IMR-90 (cell line): ENCODE measurements at regions not wholly inside any gene's neighbourhood (a gene's known extent, or its start where the extent isn't known, plus 50 kb on each side); places are given as distances from the start of the nearest gene placed in this dataset.

ENCODE experiments used
- ATAC-seq: fragments of 200-7000 bp; cut with Tn5 transposase; 2 replicates; pipeline ENCODE4 v1.9.1; 2020; ENCODE audit warnings: low read depth, mild to moderate bottlenecking, moderate library complexity
- BruUV-seq: library from RNA; stranded (reverse); fragments of 400-500 nt; replicated peaks from 2 replicates; lab custom pipeline; 2021; lab: Mats Ljungman, UMichigan
- CTCF ChIA-PET: fragments of 300-600 bp; formaldehyde crosslinking; extraction: SDS; loops from one replicate; lab custom pipeline; 2021; ENCODE audit warnings: antibody characterized with exemption; lab: Yijun Ruan, JAX
- POLR2A ChIA-PET: fragments of 300-600 bp; sonication (Branson Sonifier 250); formaldehyde crosslinking; loops from one replicate; lab custom pipeline; 2022; ENCODE audit warnings: antibody characterized with exemption; ENCODE audit not compliant: unreplicated experiment; lab: Charles Lee
- DNase-seq: peaks from one replicate; pipeline ENCODE4 v3.0.0; 2013
- H2AFZ ChIP-seq: replicated peaks from 2 replicates; pipeline ENCODE3; 2013; ENCODE audit warnings: low read length, mild to moderate bottlenecking; ENCODE audit not compliant: poor library complexity
- H2AK5ac ChIP-seq: 2 replicates; pipeline ENCODE4 v1.6.1; 2013; ENCODE audit warnings: low read depth, low read length, inconsistent platforms
- H2AK9ac ChIP-seq: replicated peaks from 2 replicates; pipeline ENCODE3; 2013; ENCODE audit warnings: mild to moderate bottlenecking, low read depth, low read length, moderate library complexity; ENCODE audit not compliant: poor library complexity
- H2BK120ac ChIP-seq: 2 replicates; pipeline ENCODE4 v1.6.1; 2013; ENCODE audit warnings: low read depth, low read length, inconsistent platforms
- H2BK15ac ChIP-seq: 3 replicates; pipeline ENCODE4 v1.6.1; 2013; ENCODE audit warnings: low read depth, low read length, inconsistent platforms
- H2BK20ac ChIP-seq: 2 replicates; pipeline ENCODE4 v1.6.1; 2013; ENCODE audit warnings: low read depth, mild to moderate bottlenecking, inconsistent platforms, low read length, moderate library complexity
- H2BK5ac ChIP-seq: 2 replicates; pipeline ENCODE4 v1.6.1; 2013; ENCODE audit warnings: mild to moderate bottlenecking, low read depth, low read length, inconsistent platforms; ENCODE audit not compliant: poor library complexity, severe bottlenecking
- H3K14ac ChIP-seq: replicated peaks from 2 replicates; pipeline ENCODE4 v1.6.1; 2013; ENCODE audit warnings: low read depth, low read length, inconsistent platforms
- H3K18ac ChIP-seq: 2 replicates; pipeline ENCODE4 v1.6.1; 2013; ENCODE audit warnings: low read depth, low read length, control low read depth
- H3K23ac ChIP-seq: 2 replicates; pipeline ENCODE4 v1.6.1; 2013; ENCODE audit warnings: low read depth, low read length, inconsistent platforms
- H3K27ac ChIP-seq: 2 replicates; pipeline ENCODE4 v1.5.1; 2013; ENCODE audit warnings: mild to moderate bottlenecking, control low read depth, low read length; ENCODE audit not compliant: insufficient read depth
- H3K27me3 ChIP-seq: 2 replicates; pipeline ENCODE4 v1.6.1; 2013; ENCODE audit warnings: low read length; ENCODE audit not compliant: control insufficient read depth, insufficient read depth
- H3K36me3 ChIP-seq: 2 replicates; pipeline ENCODE4 v1.6.1; 2013; ENCODE audit warnings: low read length, mixed read lengths; ENCODE audit not compliant: control insufficient read depth, insufficient read depth
- H3K4ac ChIP-seq: 2 replicates; pipeline ENCODE4 v1.6.1; 2013; ENCODE audit warnings: low read depth, low read length, inconsistent platforms
- H3K4me1 ChIP-seq: 2 replicates; pipeline ENCODE4 v1.6.1; 2013; ENCODE audit warnings: low read length, mixed read lengths; ENCODE audit not compliant: control insufficient read depth, insufficient read depth
- H3K4me2 ChIP-seq: 2 replicates; pipeline ENCODE4 v1.6.1; 2013; ENCODE audit warnings: low read depth, mild to moderate bottlenecking, control low read depth, low read length, moderate library complexity
- H3K4me3 ChIP-seq: 2 replicates; pipeline ENCODE4 v1.5.1; 2013; ENCODE audit warnings: low read depth, mild to moderate bottlenecking, control low read depth, low read length, moderate library complexity; ENCODE audit not compliant: insufficient read depth
- H3K56ac ChIP-seq: 2 replicates; pipeline ENCODE4 v1.6.1; 2013; ENCODE audit warnings: low read length, inconsistent platforms; ENCODE audit not compliant: insufficient read depth; ENCODE audit errors: extremely low read depth
- H3K79me1 ChIP-seq, 2 experiments: 2 replicates each; pipeline ENCODE4 v1.6.1; 2013; ENCODE audit warnings: low read length in 2 of 2, inconsistent platforms in 1 of 2, low read depth in 1 of 2
- H3K9ac ChIP-seq: 2 replicates; pipeline ENCODE4 v1.6.1; 2013; ENCODE audit warnings: low read depth, low read length, control low read depth
- H3K9me1 ChIP-seq: 2 replicates; pipeline ENCODE4 v1.6.1; 2013; ENCODE audit warnings: low read length, inconsistent platforms; ENCODE audit not compliant: insufficient read depth
- H3K9me3 ChIP-seq: 2 replicates; pipeline ENCODE4 v1.6.1; 2013; ENCODE audit warnings: low read length; ENCODE audit not compliant: control insufficient read depth, insufficient read depth
- H4K20me1 ChIP-seq: 2 replicates; pipeline ENCODE4 v1.6.1; 2013; ENCODE audit warnings: low read length, inconsistent platforms; ENCODE audit not compliant: insufficient read depth
- H4K5ac ChIP-seq: 2 replicates; pipeline ENCODE4 v1.6.1; 2013; ENCODE audit warnings: mild to moderate bottlenecking, low read depth, low read length, control low read depth
- H4K8ac ChIP-seq, 2 experiments: 2 replicates each; pipeline ENCODE4 v1.6.1; 2013; ENCODE audit warnings: low read depth in 2 of 2, low read length in 2 of 2, control low read depth in 1 of 2, inconsistent platforms in 1 of 2
- H4K91ac ChIP-seq: 2 replicates; pipeline ENCODE4 v1.6.1; 2013; ENCODE audit warnings: low read depth, low read length, inconsistent platforms; ENCODE audit not compliant: insufficient read depth
- CEBPB ChIP-seq: IDR thresholded peaks from 2 replicates; pipeline ENCODE4 v1.6.1; 2012; ENCODE audit warnings: low read depth, low read length, improper control_type of control experiment
- FOS ChIP-seq: fragments of 150-350 bp; IDR thresholded peaks from 2 replicates; pipeline ENCODE4 v1.6.1; 2016; ENCODE audit warnings: low read depth, low read length
- MAZ ChIP-seq: IDR thresholded peaks from 2 replicates; pipeline ENCODE4 v1.6.1; 2012; ENCODE audit warnings: low read depth, mild to moderate bottlenecking, low read length, improper control_type of control experiment, moderate library complexity, borderline replicate concordance
- MXI1 ChIP-seq: IDR thresholded peaks from 2 replicates; pipeline ENCODE4 v1.6.1; 2012; ENCODE audit warnings: low read depth, mild to moderate bottlenecking, low read length, moderate library complexity, borderline replicate concordance
- NFE2L2 ChIP-seq: fragments of 150-350 bp; IDR thresholded peaks from 2 replicates; pipeline ENCODE4 v1.6.1; 2016; ENCODE audit warnings: low read depth, mild to moderate bottlenecking, low read length
- POLR2A ChIP-seq: IDR thresholded peaks from 2 replicates; pipeline ENCODE4 v1.6.1; 2012; ENCODE audit warnings: mild to moderate bottlenecking, low read depth, low read length
- RAD21 ChIP-seq: IDR thresholded peaks from 2 replicates; pipeline ENCODE4 v1.6.1; 2012; ENCODE audit warnings: low read length, improper control_type of control experiment
- RCOR1 ChIP-seq: IDR thresholded peaks from 2 replicates; pipeline ENCODE4 v1.6.1; 2012; ENCODE audit warnings: mild to moderate bottlenecking, low read length, improper control_type of control experiment; ENCODE audit not compliant: insufficient replicate concordance
- RFX5 ChIP-seq: IDR thresholded peaks from 2 replicates; pipeline ENCODE4 v1.8.0; 2012; ENCODE audit warnings: low read depth, mild to moderate bottlenecking, low read length, moderate library complexity
- SMC3 ChIP-seq: fragments of 150-350 bp; IDR thresholded peaks from 2 replicates; pipeline ENCODE4 v1.6.1; 2016; ENCODE audit warnings: low read depth, mild to moderate bottlenecking, antibody characterized with exemption, low read length, moderate library complexity
- WGBS, 2 experiments: methylation state at CpG; one replicate each; pipeline versions ENCODE4 v1.1.5 to v1.1.7; 2013; ENCODE audit warnings: missing lambda C conversion rate in 2 of 2; ENCODE audit not compliant: insufficient read length in 1 of 2; ENCODE audit errors: extremely low coverage in 2 of 2; 5-methylcytosine and 5-hydroxymethylcytosine counted together
- dilution Hi-C: fragments of 300-500 bp; cut with HindIII; formaldehyde crosslinking; loops from one replicate; pipeline ENCODE4 v1.14.3; 2018; ENCODE audit warnings: low sequenced_read_pairs; ENCODE audit not compliant: unreplicated experiment
- in situ Hi-C: fragments of 300-500 bp; cut with MboI; formaldehyde crosslinking; loops from 3 replicates; pipeline ENCODE4 v1.14.3; 2019; ENCODE audit warnings: low sequenced_read_pairs, inconsistent platforms, mixed read lengths
- intact Hi-C: fragments of 100-400 bp; cut with micrococcal nuclease; formaldehyde crosslinking; loops from 2 replicates; pipeline ENCODE4 v1.10.0; 2022
- TF ChIP-seq, protein P1 (sequence below): fragments of 150-350 bp; IDR thresholded peaks from 2 replicates; pipeline ENCODE4 v1.6.1; 2016; ENCODE audit warnings: low read depth, mild to moderate bottlenecking, low read length, moderate library complexity, borderline replicate concordance
- TF ChIP-seq, protein P2 (sequence below): fragments of 150-350 bp; IDR thresholded peaks from 2 replicates; pipeline ENCODE4 v1.6.1; 2017; ENCODE audit warnings: mild to moderate bottlenecking, antibody characterized with exemption, low read length, low read depth
- TF ChIP-seq, protein P3 (sequence below): conservative IDR thresholded peaks from 2 replicates; pipeline ENCODE4 v1.5.1; 2012; ENCODE audit warnings: mild to moderate bottlenecking, low read depth, low read length, improper control_type of control experiment

DNA sequence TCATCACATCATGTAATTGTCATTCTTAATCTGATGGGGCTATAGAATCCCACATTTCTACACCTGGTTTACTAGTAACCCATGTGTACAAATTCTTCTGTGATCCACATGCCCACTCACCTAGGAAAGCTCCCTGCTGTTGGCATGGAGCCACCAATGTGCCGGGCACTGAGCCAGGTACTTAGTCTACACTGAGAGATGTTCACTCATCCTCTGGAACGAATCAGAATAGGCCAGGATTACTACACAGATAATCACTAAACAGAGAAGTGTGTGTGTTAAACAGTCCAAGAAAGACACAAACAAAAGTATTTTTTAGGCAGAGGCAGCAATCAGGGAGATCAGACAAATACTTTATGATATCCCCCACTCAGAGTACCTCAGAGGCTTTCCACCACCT is 193.2 kb upstream of the VGLL2 start:
- H2BK120ac ChIP-seq, result no peak overlapping the region
- H3K14ac ChIP-seq, result no peak overlapping the region
- H3K9ac ChIP-seq, result no peak overlapping the region
- no peak overlapping the region for H2BK5ac ChIP-seq
- no peaks in the 10 kb centered on the region for H3K4me1 ChIP-seq
- intact Hi-C loops (no loop called here), in situ Hi-C loops (no loop called here), dilution Hi-C loops (no loop called here)
- no peak overlapping the region for H2BK20ac ChIP-seq
- DNase-seq, result no peak
- H3K56ac ChIP-seq, result no peak overlapping the region
- no peaks in the 10 kb centered on the region for H3K9me1 ChIP-seq
- no peak overlapping the region for H3K4me3 ChIP-seq
- H4K20me1 ChIP-seq, result no peaks in the 10 kb centered on the region
- no peak overlapping the region for H4K91ac ChIP-seq
- H3K36me3 ChIP-seq, result no peaks in the 10 kb centered on the region
- TF ChIP-seq, protein P1, sequence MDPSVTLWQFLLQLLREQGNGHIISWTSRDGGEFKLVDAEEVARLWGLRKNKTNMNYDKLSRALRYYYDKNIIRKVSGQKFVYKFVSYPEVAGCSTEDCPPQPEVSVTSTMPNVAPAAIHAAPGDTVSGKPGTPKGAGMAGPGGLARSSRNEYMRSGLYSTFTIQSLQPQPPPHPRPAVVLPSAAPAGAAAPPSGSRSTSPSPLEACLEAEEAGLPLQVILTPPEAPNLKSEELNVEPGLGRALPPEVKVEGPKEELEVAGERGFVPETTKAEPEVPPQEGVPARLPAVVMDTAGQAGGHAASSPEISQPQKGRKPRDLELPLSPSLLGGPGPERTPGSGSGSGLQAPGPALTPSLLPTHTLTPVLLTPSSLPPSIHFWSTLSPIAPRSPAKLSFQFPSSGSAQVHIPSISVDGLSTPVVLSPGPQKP, result no peak
- TF ChIP-seq FOS (no peak), RFX5 (no peak), RAD21 (no peak), RCOR1 (no peak), NFE2L2 (no peak), SMC3 (no peak), MAZ (no peak), CEBPB (no peak), MXI1 (no peak), POLR2A (no peak)
- TF ChIP-seq, protein P2, sequence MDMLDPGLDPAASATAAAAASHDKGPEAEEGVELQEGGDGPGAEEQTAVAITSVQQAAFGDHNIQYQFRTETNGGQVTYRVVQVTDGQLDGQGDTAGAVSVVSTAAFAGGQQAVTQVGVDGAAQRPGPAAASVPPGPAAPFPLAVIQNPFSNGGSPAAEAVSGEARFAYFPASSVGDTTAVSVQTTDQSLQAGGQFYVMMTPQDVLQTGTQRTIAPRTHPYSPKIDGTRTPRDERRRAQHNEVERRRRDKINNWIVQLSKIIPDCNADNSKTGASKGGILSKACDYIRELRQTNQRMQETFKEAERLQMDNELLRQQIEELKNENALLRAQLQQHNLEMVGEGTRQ, result no peak
- TF ChIP-seq, protein P3, sequence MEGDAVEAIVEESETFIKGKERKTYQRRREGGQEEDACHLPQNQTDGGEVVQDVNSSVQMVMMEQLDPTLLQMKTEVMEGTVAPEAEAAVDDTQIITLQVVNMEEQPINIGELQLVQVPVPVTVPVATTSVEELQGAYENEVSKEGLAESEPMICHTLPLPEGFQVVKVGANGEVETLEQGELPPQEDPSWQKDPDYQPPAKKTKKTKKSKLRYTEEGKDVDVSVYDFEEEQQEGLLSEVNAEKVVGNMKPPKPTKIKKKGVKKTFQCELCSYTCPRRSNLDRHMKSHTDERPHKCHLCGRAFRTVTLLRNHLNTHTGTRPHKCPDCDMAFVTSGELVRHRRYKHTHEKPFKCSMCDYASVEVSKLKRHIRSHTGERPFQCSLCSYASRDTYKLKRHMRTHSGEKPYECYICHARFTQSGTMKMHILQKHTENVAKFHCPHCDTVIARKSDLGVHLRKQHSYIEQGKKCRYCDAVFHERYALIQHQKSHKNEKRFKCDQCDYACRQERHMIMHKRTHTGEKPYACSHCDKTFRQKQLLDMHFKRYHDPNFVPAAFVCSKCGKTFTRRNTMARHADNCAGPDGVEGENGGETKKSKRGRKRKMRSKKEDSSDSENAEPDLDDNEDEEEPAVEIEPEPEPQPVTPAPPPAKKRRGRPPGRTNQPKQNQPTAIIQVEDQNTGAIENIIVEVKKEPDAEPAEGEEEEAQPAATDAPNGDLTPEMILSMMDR, result no peak
- no peak overlapping the region for H2AFZ ChIP-seq
- H4K5ac ChIP-seq, result no peak overlapping the region
- H3K27ac ChIP-seq, result no peak overlapping the region
- H3K4me2 ChIP-seq, result no peak overlapping the region
- no peak for ATAC-seq
- no peak overlapping the region for H2AK9ac ChIP-seq
- no CpG with 5 or more reads among the region's 2 CpGs for whole genome bisulfite sequencing, 2 experiments
- no TSS peak for BruUV-seq
- H4K8ac ChIP-seq, result no peak overlapping the region
- no peak overlapping the region for H3K18ac ChIP-seq
- CTCF ChIA-PET, result no interaction called here
- H3K23ac ChIP-seq, result no peak overlapping the region
- no peaks in the 10 kb centered on the region for H3K27me3 ChIP-seq
- peaks cover 9% of the 10 kb centered on the region for H3K9me3 ChIP-seq
- no peak overlapping the region for H2BK15ac ChIP-seq
- no peak overlapping the region for H2AK5ac ChIP-seq
- POLR2A ChIA-PET, result no interaction called here
- no peaks in the 10 kb centered on the region for H3K79me1 ChIP-seq
- no peak overlapping the region for H3K4ac ChIP-seq
